ENCODE measurements at regions not wholly inside any gene's neighbourhood (a gene's known extent, or its start where the extent isn't known, plus 50 kb on each side); places are given as distances from the start of the nearest gene placed in this dataset.
"Not testable (repeated sequence)": the region's sequence is repeated elsewhere in the genome, so short reads cannot be mapped to it uniquely, and the experiment has no call there.

DNA sequence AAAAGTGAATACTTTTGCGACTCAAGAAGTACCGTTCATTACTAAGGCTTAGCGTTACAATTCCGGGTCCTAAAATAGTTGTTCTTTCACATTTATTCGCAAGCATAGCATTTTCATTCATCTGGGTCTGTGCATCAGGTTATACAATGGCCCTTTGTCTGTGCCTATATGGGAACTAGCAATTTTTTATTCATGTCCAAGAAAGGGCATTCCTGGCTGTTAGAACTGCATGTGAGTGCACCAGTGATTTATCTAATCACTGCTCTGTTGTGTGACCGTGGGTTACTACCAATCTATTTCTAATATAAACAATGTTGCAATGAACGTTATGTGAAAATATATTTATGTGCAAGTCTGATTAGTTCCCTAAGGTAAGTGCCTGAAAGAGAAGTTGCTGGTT is 63.8 kb downstream of the SPANXA1 start:
- not testable (repeated sequence) for H3K27ac ChIP-seq (ENCODE audit: low read depth, low read length); H3K4me1 ChIP-seq (ENCODE audit: control insufficient read depth, insufficient read depth, low read length); H3K9me3 ChIP-seq (ENCODE audit: control insufficient read depth, insufficient read depth, low read length); H3K4me3 ChIP-seq (ENCODE audit: low read depth, low read length); H3K36me3 ChIP-seq (ENCODE audit: control insufficient read depth, insufficient read depth, low read length); H3K9ac ChIP-seq (ENCODE audit: low read depth, low read length); H3K27me3 ChIP-seq (ENCODE audit: control insufficient read depth, insufficient read depth, low read length)

DNA sequence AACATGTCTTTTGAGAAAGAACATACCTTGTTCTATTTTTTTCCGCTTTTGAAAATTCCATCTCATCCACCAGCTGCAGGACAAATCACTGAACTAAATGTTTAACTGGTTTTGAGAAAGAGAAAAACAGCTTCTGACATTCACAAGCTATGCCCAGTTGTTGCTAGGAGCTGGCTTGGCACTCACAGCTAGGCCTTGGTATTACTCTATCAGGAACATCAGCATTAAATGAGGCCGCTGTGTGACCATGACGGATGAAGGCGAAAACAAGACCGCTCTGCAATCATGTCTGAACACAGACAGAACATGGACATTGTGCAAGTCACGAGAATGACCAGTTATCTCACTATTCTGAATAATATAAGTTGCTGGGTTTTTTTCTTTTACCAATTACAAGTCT is 108.8 kb downstream of the SPANXA1 start:
- H3K36me3 ChIP-seq (ENCODE audit: control insufficient read depth, insufficient read depth, low read length); H3K9me3 ChIP-seq (ENCODE audit: control insufficient read depth, insufficient read depth, low read length); H3K27ac ChIP-seq (ENCODE audit: low read depth, low read length); H3K4me1 ChIP-seq (ENCODE audit: control insufficient read depth, insufficient read depth, low read length); H3K27me3 ChIP-seq (ENCODE audit: control insufficient read depth, insufficient read depth, low read length); H3K9ac ChIP-seq (ENCODE audit: low read depth, low read length); H3K4me3 ChIP-seq (ENCODE audit: low read depth, low read length): not testable (repeated sequence)

DNA sequence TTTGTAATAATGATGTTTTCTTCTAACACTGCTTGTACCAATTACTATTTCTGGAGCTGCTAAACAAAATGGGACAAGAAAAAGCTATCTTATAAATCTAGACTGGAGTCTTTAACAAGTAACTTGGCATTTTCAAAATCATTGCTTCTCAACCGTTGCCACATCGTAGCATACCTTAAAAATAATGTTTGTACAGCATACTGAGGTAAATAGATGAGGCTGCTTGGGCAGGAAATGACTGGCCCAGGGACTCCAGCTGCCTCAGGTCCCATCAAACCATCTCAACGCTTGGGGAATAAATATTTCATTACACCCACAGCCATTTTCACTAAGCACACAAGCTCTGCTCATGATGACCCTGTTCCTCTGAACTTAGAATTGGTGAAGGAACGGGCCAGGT is 115.1 kb downstream of the SPANXA1 start:
- no peak overlapping the region for H3K4me3 ChIP-seq (ENCODE audit: low read depth, low read length)
- no peak overlapping the region for H3K27ac ChIP-seq (ENCODE audit: low read depth, low read length)
- peaks cover 9% of the 10 kb centered on the region; the same call in 1 of the 2 replicates for H3K9me3 ChIP-seq (ENCODE audit: control insufficient read depth, insufficient read depth, low read length)
- H3K27me3 ChIP-seq (ENCODE audit: control insufficient read depth, insufficient read depth, low read length), result no peaks in the 10 kb centered on the region
- H3K36me3 ChIP-seq (ENCODE audit: control insufficient read depth, insufficient read depth, low read length), result no peaks in the 10 kb centered on the region
- H3K4me1 ChIP-seq (ENCODE audit: control insufficient read depth, insufficient read depth, low read length), result peaks cover 5% of the 10 kb centered on the region; the same call in 1 of the 2 replicates
- no peak overlapping the region for H3K9ac ChIP-seq (ENCODE audit: low read depth, low read length)

DNA sequence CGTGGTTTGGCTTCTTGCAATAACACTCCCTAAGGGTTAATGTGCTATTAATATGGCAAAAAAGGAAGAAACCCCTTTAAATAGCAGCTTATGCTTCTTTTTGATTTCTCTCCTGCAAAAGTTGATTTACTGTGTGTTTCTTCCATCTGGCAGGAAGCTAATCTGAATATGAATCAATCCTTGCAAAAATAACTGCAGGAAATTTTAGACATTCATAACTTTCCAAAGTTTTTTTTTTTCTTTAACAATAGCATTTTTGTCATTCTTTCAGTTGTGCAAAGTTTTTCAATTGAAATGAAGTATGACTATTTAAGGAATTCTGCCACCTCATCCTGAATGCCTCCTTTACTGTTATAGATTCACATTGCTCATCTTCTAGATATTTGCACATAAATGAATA is 115.6 kb downstream of the SPANXA1 start:
- Histone ChIP-seq H3K4me1 (ENCODE audit: control insufficient read depth, insufficient read depth, low read length) (peaks cover 5% of the 10 kb centered on the region; the same call in 1 of the 2 replicates), H3K36me3 (ENCODE audit: control insufficient read depth, insufficient read depth, low read length) (no peaks in the 10 kb centered on the region), H3K9ac (ENCODE audit: low read depth, low read length) (no peak overlapping the region), H3K4me3 (ENCODE audit: low read depth, low read length) (no peak overlapping the region), H3K27me3 (ENCODE audit: control insufficient read depth, insufficient read depth, low read length) (no peaks in the 10 kb centered on the region), H3K9me3 (ENCODE audit: control insufficient read depth, insufficient read depth, low read length) (peaks cover 9% of the 10 kb centered on the region; the same call in 1 of the 2 replicates), H3K27ac (ENCODE audit: low read depth, low read length) (no peak overlapping the region)

DNA sequence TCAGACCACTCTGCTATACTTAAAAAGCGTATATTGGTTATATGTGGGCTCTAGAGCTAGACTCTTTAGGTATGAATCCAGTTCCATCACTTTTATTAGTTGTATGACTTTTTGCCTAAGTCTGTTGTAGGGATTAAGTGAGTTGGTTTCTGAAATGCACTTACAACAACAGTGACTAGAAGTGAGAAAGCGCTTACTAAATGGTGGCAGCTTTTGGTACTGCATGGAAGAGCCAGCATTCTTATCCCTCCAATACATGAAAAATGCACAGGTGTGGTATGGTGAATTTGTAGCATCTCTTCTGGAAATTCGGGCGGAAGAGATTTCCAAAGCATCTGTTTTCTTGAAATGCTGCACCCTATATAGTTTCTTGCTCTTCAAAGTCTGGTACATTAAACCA is 117.1 kb downstream of the SPANXA1 start:
- Histone ChIP-seq H3K4me3 (ENCODE audit: low read depth, low read length) (no peak overlapping the region), H3K36me3 (ENCODE audit: control insufficient read depth, insufficient read depth, low read length) (no peaks in the 10 kb centered on the region), H3K9me3 (ENCODE audit: control insufficient read depth, insufficient read depth, low read length) (peaks cover 13% of the 10 kb centered on the region), H3K9ac (ENCODE audit: low read depth, low read length) (no peak overlapping the region), H3K27ac (ENCODE audit: low read depth, low read length) (no peak overlapping the region), H3K4me1 (ENCODE audit: control insufficient read depth, insufficient read depth, low read length) (peaks cover 5% of the 10 kb centered on the region; the same call in 1 of the 2 replicates), H3K27me3 (ENCODE audit: control insufficient read depth, insufficient read depth, low read length) (no peaks in the 10 kb centered on the region)

DNA sequence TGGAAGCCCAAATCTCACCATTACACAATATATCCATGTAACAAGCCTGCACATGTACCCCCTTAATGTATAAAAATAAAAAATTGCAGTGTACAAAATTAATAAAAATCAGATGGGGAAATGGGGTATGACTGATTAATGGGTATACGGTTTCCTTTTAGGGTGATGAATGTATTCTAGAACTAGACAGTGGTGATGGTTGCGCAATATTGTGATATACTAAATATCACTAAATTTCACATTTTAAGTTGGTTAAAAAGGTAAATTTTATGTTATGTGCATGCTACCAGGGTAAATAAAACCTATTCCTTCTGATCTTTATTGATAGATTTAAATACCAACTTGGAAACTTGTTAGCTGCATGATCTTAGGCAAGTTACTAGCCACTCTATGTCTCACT is 129.4 kb downstream of the SPANXA1 start:
- Histone ChIP-seq H3K9me3 (ENCODE audit: control insufficient read depth, insufficient read depth, low read length) (peaks cover 8% of the 10 kb centered on the region; the same call in 1 of the 2 replicates), H3K4me1 (ENCODE audit: control insufficient read depth, insufficient read depth, low read length) (no peaks in the 10 kb centered on the region), H3K27ac (ENCODE audit: low read depth, low read length) (no peak overlapping the region), H3K4me3 (ENCODE audit: low read depth, low read length) (no peak overlapping the region), H3K9ac (ENCODE audit: low read depth, low read length) (no peak overlapping the region), H3K27me3 (ENCODE audit: control insufficient read depth, insufficient read depth, low read length) (no peaks in the 10 kb centered on the region), H3K36me3 (ENCODE audit: control insufficient read depth, insufficient read depth, low read length) (no peaks in the 10 kb centered on the region)

DNA sequence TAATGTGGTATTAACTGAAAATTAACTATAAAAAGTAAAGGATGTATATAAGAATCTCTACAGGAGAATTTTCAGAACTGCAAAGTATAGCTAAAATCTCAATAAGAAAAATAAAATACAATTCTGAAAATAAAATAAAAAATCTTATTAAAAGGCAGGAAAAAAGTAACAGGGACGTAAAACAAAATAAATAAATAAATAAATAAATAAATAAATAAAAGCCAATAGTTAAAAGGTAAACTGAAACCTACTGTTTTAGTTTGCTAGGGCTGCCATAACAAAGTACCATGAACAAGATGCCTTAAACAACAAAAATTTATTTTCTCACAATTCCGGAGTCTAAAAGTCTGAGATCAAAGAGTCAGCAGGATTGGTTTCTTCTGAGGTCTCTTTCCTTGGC is 140.6 kb downstream of the SPANXA1 start:
- Histone ChIP-seq H3K36me3 (ENCODE audit: control insufficient read depth, insufficient read depth, low read length) (no peaks in the 10 kb centered on the region), H3K9me3 (ENCODE audit: control insufficient read depth, insufficient read depth, low read length) (peaks cover 9% of the 10 kb centered on the region; the same call in 1 of the 2 replicates), H3K4me3 (ENCODE audit: low read depth, low read length) (no peak overlapping the region), H3K4me1 (ENCODE audit: control insufficient read depth, insufficient read depth, low read length) (no peaks in the 10 kb centered on the region), H3K27me3 (ENCODE audit: control insufficient read depth, insufficient read depth, low read length) (no peaks in the 10 kb centered on the region), H3K9ac (ENCODE audit: low read depth, low read length) (no peak overlapping the region), H3K27ac (ENCODE audit: low read depth, low read length) (no peak overlapping the region)

DNA sequence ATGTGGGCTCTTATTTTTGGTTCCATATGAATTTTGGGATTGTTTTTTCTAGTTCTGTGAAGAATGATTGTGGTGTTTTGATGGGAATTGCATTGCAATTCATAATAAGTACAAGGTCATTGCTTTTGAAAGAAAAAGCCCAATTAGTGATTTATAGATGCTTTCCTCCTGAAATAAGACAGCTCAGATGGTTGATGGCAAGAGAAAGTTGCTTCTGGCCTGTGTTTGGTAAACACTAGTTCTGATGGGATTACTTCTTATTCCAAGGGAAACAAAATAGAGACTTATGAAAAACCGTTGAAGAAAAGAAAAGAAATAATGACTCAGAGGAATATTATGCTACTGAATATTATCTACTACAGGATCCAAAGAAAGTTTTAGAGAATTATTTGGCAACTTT is 144.9 kb downstream of the SPANXA1 start:
- Histone ChIP-seq H3K36me3 (ENCODE audit: control insufficient read depth, insufficient read depth, low read length) (no peaks in the 10 kb centered on the region), H3K4me3 (ENCODE audit: low read depth, low read length) (no peak overlapping the region), H3K9ac (ENCODE audit: low read depth, low read length) (no peak overlapping the region), H3K27me3 (ENCODE audit: control insufficient read depth, insufficient read depth, low read length) (no peaks in the 10 kb centered on the region), H3K4me1 (ENCODE audit: control insufficient read depth, insufficient read depth, low read length) (no peaks in the 10 kb centered on the region), H3K9me3 (ENCODE audit: control insufficient read depth, insufficient read depth, low read length) (peaks cover 8% of the 10 kb centered on the region; the same call in 1 of the 2 replicates), H3K27ac (ENCODE audit: low read depth, low read length) (no peak overlapping the region)

DNA sequence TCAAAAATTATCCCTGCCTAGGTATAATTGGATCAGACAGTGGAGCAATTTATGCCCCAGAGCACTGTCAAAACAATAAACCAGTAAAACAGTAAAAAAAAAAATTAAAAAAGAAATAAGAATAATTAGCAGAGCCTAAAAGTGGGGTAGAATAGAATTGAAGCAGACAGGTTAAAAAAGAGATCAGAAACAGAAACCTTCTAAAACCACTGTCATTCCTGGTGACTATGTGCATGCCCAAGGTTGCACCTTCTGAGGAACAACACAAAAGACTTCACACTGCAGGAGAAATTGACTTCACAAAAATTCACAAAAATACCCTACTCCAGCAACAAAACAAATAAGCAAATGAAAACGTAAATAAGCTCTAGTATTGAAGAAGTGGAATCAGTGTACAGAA is 168.6 kb downstream of the SPANXA1 start:
- Histone ChIP-seq H3K36me3 (ENCODE audit: control insufficient read depth, insufficient read depth, low read length) (no peaks in the 10 kb centered on the region), H3K9me3 (ENCODE audit: control insufficient read depth, insufficient read depth, low read length) (peaks cover 9% of the 10 kb centered on the region), H3K27me3 (ENCODE audit: control insufficient read depth, insufficient read depth, low read length) (no peaks in the 10 kb centered on the region), H3K9ac (ENCODE audit: low read depth, low read length) (no peak overlapping the region), H3K4me1 (ENCODE audit: control insufficient read depth, insufficient read depth, low read length) (no peaks in the 10 kb centered on the region), H3K27ac (ENCODE audit: low read depth, low read length) (no peak overlapping the region), H3K4me3 (ENCODE audit: low read depth, low read length) (no peak overlapping the region)

DNA sequence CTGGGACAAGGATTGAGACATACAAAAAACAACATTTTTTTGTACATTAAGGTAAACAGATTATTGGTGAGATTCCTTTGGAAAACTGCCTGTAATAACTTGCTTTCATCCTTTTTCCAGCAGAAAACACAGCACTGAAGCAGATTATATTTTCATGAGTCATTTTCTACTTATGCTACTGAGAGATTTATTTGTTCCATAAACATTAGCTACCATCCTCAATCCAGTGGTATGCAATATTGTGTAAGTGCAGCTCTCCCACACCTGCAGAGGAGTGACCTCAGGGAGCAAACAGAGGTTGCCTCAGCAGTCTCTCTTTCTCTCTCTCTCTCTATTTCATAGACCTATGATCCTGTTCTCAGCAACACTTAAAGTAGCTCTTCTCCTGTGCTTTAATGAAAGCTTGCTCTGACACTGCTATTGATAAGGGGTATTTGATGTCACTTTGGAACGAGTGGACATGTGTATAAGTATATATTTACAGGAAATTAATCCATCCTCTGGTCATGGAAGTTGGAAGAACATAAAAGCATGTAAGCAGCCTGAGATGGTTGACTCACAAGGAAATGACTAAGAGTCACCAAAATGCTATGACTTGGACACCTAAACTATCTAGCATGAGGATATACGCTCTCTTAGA is 163.7 kb upstream of the SPANXC start:
- Histone ChIP-seq H3K9me3 (ENCODE audit: control insufficient read depth, insufficient read depth, low read length) (peaks cover 16% of the 10 kb centered on the region; the same call in 1 of the 2 replicates), H3K4me1 (ENCODE audit: control insufficient read depth, insufficient read depth, low read length) (no peaks in the 10 kb centered on the region; the same call in 1 of the 2 replicates), H3K27ac (ENCODE audit: low read depth, low read length) (peak overlapping the region; percentile 11), H3K27me3 (ENCODE audit: control insufficient read depth, insufficient read depth, low read length) (no peaks in the 10 kb centered on the region), H3K4me3 (ENCODE audit: low read depth, low read length) (no peak overlapping the region), H3K9ac (ENCODE audit: low read depth, low read length) (no peak overlapping the region), H3K36me3 (ENCODE audit: control insufficient read depth, insufficient read depth, low read length) (no peaks in the 10 kb centered on the region)

DNA sequence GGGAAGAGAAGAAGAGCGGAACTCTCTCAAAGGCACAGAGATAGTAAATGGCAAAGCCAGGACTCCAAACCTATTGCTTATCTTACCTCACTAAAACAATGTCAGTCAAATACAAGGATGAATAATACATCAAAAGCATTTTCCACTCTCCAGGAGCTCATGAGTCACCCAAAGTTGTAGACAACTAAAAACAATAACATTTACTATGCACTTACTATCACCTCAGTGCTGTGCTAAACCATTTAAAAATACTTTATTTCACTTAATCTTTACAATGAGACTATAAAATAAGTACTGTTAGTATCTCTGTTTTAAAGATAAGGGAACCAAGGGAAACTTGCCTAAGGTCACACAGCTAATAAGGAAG is 163.2 kb upstream of the SPANXC start:
- Histone ChIP-seq H3K9ac (ENCODE audit: low read depth, low read length) (no peak overlapping the region), H3K27me3 (ENCODE audit: control insufficient read depth, insufficient read depth, low read length) (no peaks in the 10 kb centered on the region), H3K36me3 (ENCODE audit: control insufficient read depth, insufficient read depth, low read length) (no peaks in the 10 kb centered on the region), H3K4me3 (ENCODE audit: low read depth, low read length) (no peak overlapping the region), H3K9me3 (ENCODE audit: control insufficient read depth, insufficient read depth, low read length) (peaks cover 16% of the 10 kb centered on the region; the same call in 1 of the 2 replicates), H3K27ac (ENCODE audit: low read depth, low read length) (peak overlapping the region; percentile 11), H3K4me1 (ENCODE audit: control insufficient read depth, insufficient read depth, low read length) (no peaks in the 10 kb centered on the region; the same call in 1 of the 2 replicates)

All from HUES48 (cell line).